ENCODE measurements at regions not wholly inside any gene's neighbourhood (a gene's known extent, or its start where the extent isn't known, plus 50 kb on each side); places are given as distances from the start of the nearest gene placed in this dataset.

- H3K27me3 Mint-ChIP-seq: no peaks in the 10 kb centered on the region
- peaks cover 5% of the 10 kb centered on the region for H3K9me3 Mint-ChIP-seq
- H3K27ac Mint-ChIP-seq: no peak overlapping the region
- ATAC-seq (ENCODE audit: low read depth) (no peak), DNase-seq (no peak)
- ChIA-PET CTCF (no interaction called here), POLR2A (no interaction called here)
- no peaks in the 10 kb centered on the region for H3K4me1 Mint-ChIP-seq
- intact Hi-C loops (cut with micrococcal nuclease): no loop called here
- no peaks in the 10 kb centered on the region for H3K36me3 Mint-ChIP-seq (ENCODE audit: low read depth)
- no peak overlapping the region for H3K4me3 Mint-ChIP-seq
- no peak for TF ChIP-seq CTCF (IDR thresholded peaks at IDR 0.05)
These were observed 268.3 kb upstream of the SASH1 start for GRCh38 chr6:148074291-148074690.

GRCh38 chr6:148074738-148075137 lies 267.9 kb upstream of the SASH1 start:
- ATAC-seq (ENCODE audit: low read depth): no peak
- no peak overlapping the region for H3K27ac Mint-ChIP-seq
- POLR2A ChIA-PET: no interaction called here
- H3K27me3 Mint-ChIP-seq: no peaks in the 10 kb centered on the region
- peaks cover 5% of the 10 kb centered on the region for H3K9me3 Mint-ChIP-seq
- CTCF ChIA-PET: no interaction called here
- no peaks in the 10 kb centered on the region for H3K4me1 Mint-ChIP-seq
- intact Hi-C loops (cut with micrococcal nuclease): no loop called here
- TF ChIP-seq CTCF (IDR thresholded peaks at IDR 0.05): no peak
- no peaks in the 10 kb centered on the region for H3K36me3 Mint-ChIP-seq (ENCODE audit: low read depth)
- no peak for DNase-seq
- no peak overlapping the region for H3K4me3 Mint-ChIP-seq

- H3K9me3 Mint-ChIP-seq: peaks cover 5% of the 10 kb centered on the region
These were observed 267.3 kb upstream of the SASH1 start for GRCh38 chr6:148075352-148075751.

GRCh38 chr6:148076051-148076450 lies 266.6 kb upstream of the SASH1 start:
- peaks cover 5% of the 10 kb centered on the region for H3K9me3 Mint-ChIP-seq

More at GRCh38 chr6:148075352-148075751, 267.3 kb upstream of the SASH1 start:
- DNase-seq: no peak
- Mint-ChIP-seq H3K4me3 (no peak overlapping the region), H3K27me3 (no peaks in the 10 kb centered on the region), H3K4me1 (no peaks in the 10 kb centered on the region), H3K36me3 (ENCODE audit: low read depth) (no peaks in the 10 kb centered on the region), H3K27ac (no peak overlapping the region)
- intact Hi-C loops (cut with micrococcal nuclease): no loop called here
- no peak for TF ChIP-seq CTCF (IDR thresholded peaks at IDR 0.05)
- no peak for ATAC-seq (ENCODE audit: low read depth)
- ChIA-PET POLR2A (no interaction called here), CTCF (no interaction called here)

GRCh38 chr6:148080315-148080714 lies 262.3 kb upstream of the SASH1 start:
- ATAC-seq (ENCODE audit: low read depth): no peak
- no peaks in the 10 kb centered on the region for H3K9me3 Mint-ChIP-seq
- no peak for DNase-seq
- ChIA-PET POLR2A (no interaction called here), CTCF (no interaction called here)
- intact Hi-C loops (cut with micrococcal nuclease): no loop called here
- H3K27ac Mint-ChIP-seq: no peak overlapping the region
- H3K36me3 Mint-ChIP-seq (ENCODE audit: low read depth): no peaks in the 10 kb centered on the region
- H3K4me3 Mint-ChIP-seq: no peak overlapping the region
- H3K4me1 Mint-ChIP-seq: no peaks in the 10 kb centered on the region
- peaks cover 4% of the 10 kb centered on the region for H3K27me3 Mint-ChIP-seq
- no peak for TF ChIP-seq CTCF (IDR thresholded peaks at IDR 0.05)

More at GRCh38 chr6:148076051-148076450, 266.6 kb upstream of the SASH1 start:
- H3K36me3 Mint-ChIP-seq (ENCODE audit: low read depth): no peaks in the 10 kb centered on the region
- H3K4me3 Mint-ChIP-seq: no peak overlapping the region
- no peaks in the 10 kb centered on the region for H3K27me3 Mint-ChIP-seq
- intact Hi-C loops (cut with micrococcal nuclease): no loop called here
- H3K27ac Mint-ChIP-seq: no peak overlapping the region
- TF ChIP-seq CTCF (IDR thresholded peaks at IDR 0.05): no peak
- ChIA-PET POLR2A (no interaction called here), CTCF (no interaction called here)
- DNase-seq (no peak), ATAC-seq (ENCODE audit: low read depth) (no peak)
- no peaks in the 10 kb centered on the region for H3K4me1 Mint-ChIP-seq
